Left cardiac atrium (tissue), 4 donors: ENCODE measurements at regions not wholly inside any gene's neighbourhood (a gene's known extent, or its start where the extent isn't known, plus 50 kb on each side); places are given as distances from the start of the nearest gene placed in this dataset.
"Not testable (repeated sequence)": the region's sequence is repeated elsewhere in the genome, so short reads cannot be mapped to it uniquely, and the experiment has no call there.

ENCODE experiments used
- ATAC-seq, 2 donors: fragments of 200-7000 bp; cut with Tn5 transposase; one replicate each; pipeline ENCODE4 v1.9.1; 2020; ENCODE audit warnings: mild to moderate bottlenecking in 2 of 2, moderate library complexity in 2 of 2
- DNase-seq: peaks from one replicate; pipeline ENCODE4 v3.0.0-alpha.2; 2020
- intact Hi-C, 2 donors: fragments of 100-400 bp; cut with DNase I; formaldehyde crosslinking; loops; one replicate each; pipeline versions ENCODE4 v1.14.1 to v1.15.1; 2022 to 2023
- donor health status: DM: no; HTN: yes; CAD: no.
- donor health status: DM: no; HTN: yes; CAD: no; lungs with severe emphysema.
- donor health status: DM: yes; HTN: yes; CAD: no.
- donor health status: Dilated cardiomyopathy.

DNA sequence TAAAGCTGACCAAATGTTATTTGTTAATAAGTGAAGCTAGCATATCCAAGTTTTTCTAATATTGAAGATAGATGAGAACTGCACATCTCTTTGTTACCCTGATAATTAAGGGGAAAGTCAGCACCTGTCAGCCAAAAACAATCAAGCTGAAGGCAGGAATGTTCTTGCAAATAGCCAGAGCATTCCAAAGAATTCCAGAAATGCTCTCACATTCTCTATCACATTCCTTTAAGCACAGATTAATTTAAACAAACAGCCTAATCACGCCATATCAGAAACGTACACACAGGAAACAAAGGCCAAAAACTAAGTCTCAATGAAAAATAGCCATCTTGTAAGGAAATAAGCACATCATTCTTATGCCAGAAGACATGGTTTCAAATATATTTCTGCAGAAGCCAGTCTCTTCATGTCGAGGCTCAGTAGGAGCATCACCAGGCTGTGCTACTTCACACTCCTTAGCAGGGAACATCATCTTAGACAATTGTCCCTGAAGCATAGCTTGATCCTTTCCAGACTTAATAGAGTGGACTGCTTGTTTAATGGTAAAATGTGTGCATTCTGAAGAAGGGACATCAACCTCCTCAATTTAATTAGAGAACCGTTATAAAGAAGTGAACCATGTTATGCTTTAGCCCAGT is 252.9 kb upstream of the TTC29 start:
- ATAC-seq (no peak), DNase-seq (no peak)
- intact Hi-C loops = no loop called here

DNA sequence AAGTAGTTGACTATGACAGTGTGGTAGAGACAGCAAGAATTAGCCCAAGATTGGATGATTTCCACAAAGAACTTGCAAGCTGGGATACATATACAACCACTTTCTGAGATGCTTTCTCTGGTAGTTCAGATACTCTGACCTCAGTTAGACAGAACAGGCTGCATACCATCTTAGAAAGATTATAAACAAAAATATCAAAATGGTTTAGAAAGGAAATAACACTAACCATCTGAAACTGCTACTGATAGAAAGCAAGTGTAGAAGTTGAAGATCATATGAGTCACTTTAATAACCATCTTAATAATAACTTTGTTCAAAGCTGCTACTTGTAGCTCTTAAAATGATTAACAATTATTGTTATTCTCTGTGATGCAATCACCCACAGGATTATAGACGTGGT is 255.4 kb upstream of the TTC29 start:
- no peak for DNase-seq
- intact Hi-C loops = no loop called here
- ATAC-seq = no peak

DNA sequence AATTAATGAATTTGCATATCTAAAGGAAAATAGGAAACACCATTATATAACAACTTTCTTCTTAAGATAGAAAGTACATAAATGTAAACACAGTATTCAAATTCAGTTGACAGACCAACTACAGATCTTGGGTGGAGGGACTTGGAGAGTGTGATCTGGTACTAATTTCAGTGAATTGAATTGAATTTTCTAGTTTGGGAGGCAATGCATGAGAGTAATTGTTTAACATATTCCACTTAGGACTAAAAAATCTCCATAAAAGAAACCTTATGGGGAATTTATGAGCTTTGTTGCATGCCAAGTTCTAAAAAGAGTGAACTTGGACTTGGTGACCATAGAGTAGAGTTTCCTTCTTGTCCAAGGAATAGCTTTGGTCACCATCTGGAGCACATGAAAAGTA is 261.1 kb upstream of the TTC29 start:
- intact Hi-C loops = no loop called here
- DNase-seq = no peak
- no peak for ATAC-seq

DNA sequence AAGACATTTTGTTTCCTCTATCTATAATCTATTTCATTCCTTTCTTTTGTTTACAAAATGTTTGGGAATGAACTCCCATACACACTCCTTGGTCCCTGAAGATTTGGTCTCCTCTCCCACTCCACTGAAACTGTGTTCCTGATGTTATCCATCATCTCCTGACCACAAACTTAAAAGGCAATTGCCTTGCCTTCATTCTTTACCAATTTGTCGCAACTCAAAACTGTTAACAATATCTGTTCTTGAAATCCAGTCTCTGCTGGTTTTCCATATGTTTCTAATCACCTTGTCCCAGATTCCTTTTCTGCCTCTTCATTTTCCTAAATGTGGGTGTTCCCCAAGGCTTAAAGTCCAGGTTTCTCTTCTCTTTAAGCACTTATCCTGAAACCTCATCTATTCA is 262.2 kb upstream of the TTC29 start:
- intact Hi-C loops = no loop called here
- DNase-seq = no peak
- ATAC-seq = no peak

DNA sequence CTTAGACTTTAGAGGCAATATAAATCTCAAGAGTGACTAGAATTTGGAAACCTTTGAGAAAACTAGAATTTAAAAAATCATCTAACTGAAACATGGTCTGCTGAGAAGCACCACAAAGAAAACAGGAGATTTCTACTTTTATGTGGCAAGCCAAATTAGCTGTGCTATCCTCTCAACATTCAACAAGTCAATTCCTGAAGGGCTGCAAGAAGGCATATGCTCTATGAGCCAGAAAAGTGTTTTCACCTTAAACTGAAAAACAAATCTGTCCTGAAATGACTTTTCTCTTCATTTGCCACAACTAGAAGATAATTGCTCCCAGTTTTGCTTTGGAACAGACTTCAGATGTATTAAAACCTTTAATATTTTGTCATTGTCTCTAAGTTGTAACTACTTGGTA is 263.2 kb upstream of the EDNRA start:
- DNase-seq (no peak), ATAC-seq (no peak)
- intact Hi-C loops = no loop called here

DNA sequence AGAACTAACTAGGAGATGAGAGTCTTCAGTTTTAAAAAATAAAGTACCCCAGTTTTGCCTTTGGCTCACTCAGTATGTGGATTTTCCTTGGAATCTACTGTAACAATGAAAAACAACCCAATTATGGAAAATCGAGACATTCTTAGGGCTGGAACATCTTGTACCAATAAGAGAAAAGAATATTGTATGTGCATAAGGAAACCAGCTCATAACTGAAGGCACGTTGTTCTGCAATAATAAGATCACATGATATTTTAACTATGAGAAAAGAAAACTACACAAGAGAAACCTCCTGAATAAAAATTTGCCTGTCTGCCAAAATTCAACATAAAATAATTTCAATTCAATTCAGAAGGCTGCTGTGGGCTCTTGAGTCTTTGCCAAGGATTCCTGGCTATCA is 261.8 kb upstream of the EDNRA start:
- DNase-seq (no peak), ATAC-seq (no peak)
- intact Hi-C loops = no loop called here

DNA sequence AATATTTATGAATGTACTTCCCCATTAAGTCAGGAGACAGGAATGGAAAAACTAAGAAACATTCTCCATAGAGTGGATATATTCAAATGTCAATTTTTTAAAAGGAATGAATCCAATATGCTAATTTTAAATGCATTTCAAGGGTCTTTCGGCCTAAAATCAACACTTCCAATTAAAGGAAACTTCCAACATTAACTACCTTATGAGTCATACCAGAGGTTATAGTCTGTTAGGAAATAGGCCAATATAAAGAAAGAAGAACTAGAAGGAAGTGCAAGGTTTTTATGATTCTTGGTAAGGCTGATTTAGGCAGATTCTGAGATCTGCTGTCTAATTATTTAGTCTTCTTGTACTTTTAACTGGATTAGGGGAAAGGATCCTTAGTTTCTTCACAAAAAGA is 260.1 kb upstream of the EDNRA start:
- intact Hi-C loops = no loop called here
- DNase-seq (no peak), ATAC-seq (no peak)

DNA sequence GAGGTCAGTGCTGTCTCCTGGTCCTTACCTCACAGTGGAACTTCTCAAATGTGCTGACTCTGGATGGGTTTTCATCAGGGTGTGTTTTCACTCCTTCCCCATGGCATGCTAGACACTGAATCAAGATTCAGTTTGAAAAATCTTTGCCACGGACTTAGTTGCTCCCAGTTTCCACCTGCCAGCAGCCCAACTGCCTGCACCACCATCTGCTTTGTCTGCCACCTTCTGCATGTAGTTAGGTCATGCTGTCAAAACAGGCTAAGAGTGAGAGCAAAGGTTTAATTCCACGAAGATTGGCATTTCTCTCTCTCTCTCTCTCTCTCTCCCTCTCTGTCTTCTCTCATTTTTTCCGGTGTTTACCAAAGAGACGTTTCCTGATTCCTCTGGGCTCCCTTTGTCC is 258.0 kb upstream of the EDNRA start:
- intact Hi-C loops = no loop called here
- DNase-seq (no peak), ATAC-seq (no peak)

DNA sequence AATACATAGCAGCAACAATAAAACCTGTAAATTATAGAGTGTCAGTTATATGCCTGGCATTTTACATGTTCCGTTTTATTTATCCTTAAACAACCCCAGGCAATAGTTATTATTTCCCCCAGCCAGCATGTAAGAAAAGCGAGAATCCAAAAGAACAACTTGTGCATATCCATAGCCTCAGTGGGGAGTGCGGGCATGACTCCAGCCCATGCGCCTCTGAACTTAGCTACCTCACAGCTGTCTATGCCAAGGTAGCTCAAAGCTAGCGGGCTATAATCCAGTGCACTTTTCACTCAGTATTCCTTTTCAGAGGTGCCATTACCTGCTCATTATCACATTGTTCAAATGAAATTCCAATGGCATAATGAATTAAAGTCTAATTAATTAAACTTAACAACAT is 257.3 kb upstream of the EDNRA start:
- intact Hi-C loops = no loop called here
- DNase-seq (no peak), ATAC-seq (no peak)

DNA sequence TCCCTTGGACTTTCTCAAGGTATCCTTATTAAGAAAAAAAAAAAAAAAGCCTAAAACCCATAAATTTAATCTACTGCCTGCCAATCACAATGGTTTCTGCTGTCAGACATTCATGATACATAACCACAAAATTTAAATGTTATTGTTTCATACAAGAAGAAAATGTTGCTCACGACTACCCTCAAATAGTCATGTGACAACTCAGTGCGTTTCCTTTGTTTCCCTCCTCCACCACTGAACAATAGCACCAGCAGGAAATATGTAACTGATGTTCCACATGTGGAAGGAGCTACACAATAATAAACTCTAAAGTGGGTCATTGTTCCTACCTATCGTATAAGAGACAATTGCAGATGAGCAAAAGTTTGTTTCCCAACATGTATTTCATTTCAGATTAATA is 244.1 kb upstream of the EDNRA start:
- no peak for ATAC-seq
- intact Hi-C loops = no loop called here

DNA sequence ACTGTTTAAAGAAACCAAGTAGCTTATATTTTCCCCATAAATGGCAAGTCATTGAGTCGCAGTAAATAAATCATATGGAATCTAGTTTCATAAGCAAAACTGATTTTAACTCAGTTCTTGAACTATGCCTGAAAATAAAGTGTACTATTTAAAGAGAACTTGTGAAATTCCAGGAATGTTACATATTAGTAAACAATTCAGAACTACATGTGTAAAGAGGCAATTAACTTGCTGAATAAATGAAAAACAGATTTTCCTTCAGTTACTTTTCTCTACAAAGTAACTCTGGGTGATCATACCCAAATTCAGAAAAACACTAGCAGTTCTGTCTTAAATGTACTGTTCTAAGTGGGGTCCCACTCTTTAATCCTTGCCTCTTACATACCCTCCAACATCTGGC is 236.1 kb upstream of the EDNRA start:
- intact Hi-C loops = no loop called here
- ATAC-seq = no peak

More for the DNA sequence above, 244.1 kb upstream of the EDNRA start:
- DNase-seq = no peak

DNA sequence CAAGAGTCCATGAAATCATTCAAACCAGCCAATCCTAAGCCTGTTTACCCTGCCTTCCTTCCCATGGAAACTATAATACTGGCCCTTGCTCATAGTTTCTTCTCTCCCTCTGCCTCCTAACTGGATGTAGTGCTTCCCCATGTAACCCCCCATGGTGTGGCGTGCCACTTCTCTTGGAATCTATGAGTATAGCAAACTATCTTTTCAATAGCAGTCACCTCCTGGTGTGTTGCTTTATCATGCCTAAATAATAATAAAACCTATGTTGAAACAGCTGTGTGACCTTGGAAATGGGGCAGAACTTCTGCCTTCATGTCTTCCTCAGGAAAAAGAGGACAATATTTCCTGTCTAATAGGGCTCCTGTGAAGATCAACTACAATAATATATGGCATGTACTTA is 234.8 kb upstream of the EDNRA start:
- DNase-seq = no peak
- no peak for ATAC-seq
- intact Hi-C loops = no loop called here

More for the DNA sequence above, 236.1 kb upstream of the EDNRA start:
- DNase-seq = no peak

DNA sequence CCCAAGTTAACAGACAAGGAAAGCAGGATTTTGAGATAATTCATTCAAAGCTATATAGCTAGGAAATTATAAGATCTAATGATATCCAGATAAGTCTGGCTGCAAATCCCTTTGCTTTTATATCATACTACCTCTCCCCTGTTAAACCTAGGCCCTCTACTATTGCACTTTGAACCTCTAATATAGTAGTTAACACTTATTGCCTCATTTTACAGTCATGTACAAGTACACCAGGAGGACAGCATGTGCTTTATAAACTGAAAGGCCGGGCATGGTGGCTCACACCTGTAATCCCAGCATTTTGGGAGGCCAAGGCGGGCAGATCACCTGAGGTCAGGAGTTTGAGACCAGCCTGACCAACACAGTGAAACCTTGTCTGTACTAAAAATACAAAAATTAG is 234.4 kb upstream of the EDNRA start:
- ATAC-seq, DNase-seq, intact Hi-C loops: not testable (repeated sequence)

DNA sequence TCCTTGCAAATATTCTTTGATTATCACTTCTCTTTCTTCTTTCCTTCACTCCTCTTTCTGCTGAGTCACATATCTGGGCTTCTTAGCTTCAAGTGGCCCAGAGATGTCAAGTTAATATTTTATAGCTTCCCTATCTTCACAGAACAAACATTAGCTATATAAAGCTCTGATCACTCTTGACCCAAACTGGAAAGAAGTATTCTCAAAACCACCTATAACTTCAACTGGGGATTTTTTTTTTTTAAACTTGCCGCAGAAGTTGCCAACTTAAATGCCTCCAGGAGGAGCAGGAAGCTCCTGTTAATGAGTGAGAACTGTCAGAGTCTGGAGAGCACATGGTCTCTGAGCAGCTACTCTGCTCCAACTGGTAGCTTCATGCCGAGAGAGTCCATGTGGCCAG is 233.3 kb upstream of the EDNRA start:
- ATAC-seq = no peak
- intact Hi-C loops = no loop called here
- DNase-seq = no peak

DNA sequence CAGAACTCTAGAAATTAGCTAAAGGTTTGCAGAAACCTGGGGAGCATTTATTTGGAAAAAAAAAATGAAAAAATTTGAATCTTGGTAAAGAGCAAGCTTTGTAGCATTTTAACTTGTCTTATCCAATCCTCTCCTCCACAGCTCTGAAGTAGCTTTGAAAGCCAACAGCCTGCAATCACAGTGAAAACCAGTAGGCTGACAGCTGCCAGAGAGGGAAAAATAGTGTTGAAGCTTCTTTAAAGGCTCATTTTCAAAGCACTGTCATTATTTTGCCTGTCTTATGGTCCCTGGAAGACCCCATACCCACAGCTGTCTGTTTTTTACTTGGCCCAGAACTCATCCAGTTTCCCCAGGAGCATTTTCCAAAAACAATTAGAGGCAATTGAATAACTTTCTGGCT is 230.8 kb upstream of the EDNRA start:
- intact Hi-C loops = no loop called here
- ATAC-seq (no peak), DNase-seq (no peak)

DNA sequence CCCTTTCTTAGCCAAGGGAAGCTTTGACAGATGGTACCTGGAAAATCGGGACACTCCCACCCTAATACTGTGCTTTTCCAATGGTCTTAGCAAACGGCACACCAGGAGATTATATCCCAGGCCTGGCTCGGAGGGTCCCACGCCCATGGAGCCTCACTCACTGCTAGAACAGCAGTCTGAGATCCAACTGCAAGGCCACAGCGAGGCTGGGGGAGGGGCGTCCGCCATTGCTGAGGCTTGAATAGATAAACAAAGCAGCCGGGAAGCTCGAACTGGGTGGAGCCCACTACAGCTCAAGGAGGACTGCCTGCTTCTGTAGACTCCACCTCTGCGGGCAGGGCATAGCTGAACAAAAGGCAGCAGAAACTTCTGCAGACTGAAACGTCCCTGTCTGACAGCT is 225.6 kb upstream of the EDNRA start:
- intact Hi-C loops, ATAC-seq, DNase-seq: not testable (repeated sequence)

DNA sequence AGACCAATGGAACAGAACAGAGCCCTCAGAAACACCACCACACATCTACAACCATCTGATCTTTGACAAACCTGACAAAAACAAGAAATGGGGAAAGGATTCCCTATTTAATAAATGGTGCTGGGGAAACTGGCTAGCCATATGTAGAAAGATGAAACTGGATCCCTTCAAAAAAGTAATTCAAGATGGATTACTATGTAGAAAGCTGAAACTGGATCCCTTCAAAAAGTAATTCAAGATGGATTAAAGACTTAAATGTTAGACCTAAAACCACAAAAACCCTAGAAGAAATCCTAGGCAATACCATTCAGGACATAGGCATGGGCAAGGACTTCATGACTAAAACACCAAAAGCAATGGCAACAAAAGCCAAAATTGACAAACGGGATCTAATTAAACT is 221.6 kb upstream of the EDNRA start:
- ATAC-seq, DNase-seq, intact Hi-C loops: not testable (repeated sequence)

DNA sequence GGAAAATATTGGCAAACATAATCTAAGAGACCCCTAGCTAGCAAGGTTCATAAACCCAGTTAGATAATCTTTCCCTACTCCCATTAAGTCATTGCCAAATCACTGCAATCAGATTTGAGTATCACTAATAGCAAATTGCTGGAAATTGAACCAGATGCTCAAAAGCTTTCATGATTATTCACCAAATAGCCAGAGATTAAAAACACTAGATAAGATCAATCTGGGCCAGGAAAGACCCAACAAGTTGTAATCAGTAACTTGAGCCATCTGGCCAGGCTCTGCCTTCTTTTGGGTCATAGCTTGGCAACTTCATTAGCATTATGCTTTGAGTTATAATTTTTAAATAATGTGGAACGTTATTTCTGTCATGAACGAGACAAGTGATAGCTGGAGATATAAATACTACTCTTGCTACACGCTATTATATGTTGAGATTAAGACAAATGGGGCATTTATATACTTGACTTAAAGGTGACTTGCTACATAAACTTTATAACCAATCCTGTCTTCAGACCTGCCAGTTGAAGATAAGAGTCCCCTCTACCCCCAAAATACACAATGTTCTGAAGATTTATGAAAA is 196.6 kb upstream of the EDNRA start:
- intact Hi-C loops = no loop called here
- ATAC-seq (no peak), DNase-seq (no peak)

DNA sequence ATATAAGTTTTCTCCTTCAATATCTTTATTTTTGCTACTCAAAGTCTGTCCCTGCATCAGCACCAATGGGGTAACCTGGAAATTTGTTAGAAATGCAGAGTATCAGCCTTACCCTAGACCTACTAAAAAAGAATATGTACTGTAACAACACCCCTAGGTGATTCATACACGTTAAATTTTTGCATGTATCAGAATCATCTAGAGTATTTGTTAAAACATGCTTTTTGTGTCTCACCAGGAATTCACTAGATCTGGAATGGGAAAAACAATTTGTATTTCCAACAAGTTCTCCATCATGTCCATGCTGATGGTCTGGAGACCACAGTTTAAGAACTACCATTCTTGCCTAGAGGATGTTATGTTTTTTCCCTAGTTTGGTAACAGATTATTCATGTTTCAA is 196.0 kb upstream of the EDNRA start:
- intact Hi-C loops = no loop called here
- ATAC-seq = no peak
- DNase-seq = no peak

DNA sequence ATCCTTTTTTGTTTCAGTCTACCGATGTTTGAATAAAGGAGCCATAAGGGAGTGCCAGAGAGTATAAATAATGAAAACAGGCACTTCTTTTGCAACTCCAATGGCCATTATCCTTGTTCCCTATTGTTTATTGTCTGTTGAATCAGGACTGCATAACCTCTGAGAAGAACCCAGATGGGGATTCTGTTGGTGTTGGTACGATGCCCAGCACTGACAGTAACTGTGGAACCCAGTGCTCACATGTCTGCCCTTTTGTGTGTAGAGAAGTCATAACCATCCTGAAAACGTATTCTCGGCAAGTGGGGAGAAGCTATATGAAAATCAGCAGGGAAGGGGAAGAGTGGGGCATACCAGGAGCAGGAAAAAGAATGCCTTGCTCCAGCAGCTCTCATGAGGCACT is 195.1 kb upstream of the EDNRA start:
- ATAC-seq (no peak), DNase-seq (no peak)
- intact Hi-C loops = no loop called here

DNA sequence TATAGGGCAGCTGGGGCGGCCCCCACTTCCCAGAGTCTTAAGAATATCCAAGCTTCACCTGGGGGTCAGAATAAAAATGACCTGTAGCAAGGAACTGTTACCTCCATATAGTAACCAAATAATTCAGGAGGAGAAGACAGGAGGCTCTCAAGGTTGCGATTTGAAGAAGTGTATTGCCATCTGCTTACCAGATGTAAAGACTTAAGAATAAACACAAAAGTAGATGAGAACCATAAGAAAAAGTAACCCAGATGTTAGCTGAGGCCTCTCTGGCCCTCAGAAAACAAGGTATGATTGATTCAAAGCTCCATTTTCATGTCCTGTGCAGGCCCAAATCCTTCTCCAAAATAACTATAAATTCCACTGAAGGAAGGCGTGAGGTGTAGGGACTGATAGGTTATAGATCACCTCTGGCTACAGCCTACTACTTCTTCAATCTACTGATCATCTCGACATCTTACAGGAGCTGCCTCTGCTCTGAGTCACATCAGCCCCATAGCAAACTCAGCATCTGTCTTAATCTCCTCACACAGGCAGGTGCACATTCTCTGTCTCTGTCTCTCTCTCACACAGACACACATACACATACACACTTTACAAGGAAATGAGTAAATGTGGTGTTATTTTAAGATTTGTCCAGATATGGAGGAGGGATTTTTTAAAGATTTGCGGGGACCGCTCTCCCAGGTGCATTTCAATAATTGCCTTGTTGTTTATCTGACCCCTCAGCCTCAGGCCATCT is 193.9 kb upstream of the EDNRA start:
- intact Hi-C loops = no loop called here
- no peak for ATAC-seq
- no peak for DNase-seq
